GM12878 (cell line): ENCODE measurements at regions not wholly inside any gene's neighbourhood (a gene's known extent, or its start where the extent isn't known, plus 50 kb on each side); places are given as distances from the start of the nearest gene placed in this dataset.

Experiments used
- ATAC-seq: fragments of 200-7000 bp; cut with Tn5 transposase; 3 replicates; pipeline ENCODE4 v1.9.1; 2020; ENCODE audit warnings: mild to moderate bottlenecking, moderate library complexity
- BruUV-seq: library from RNA; stranded (reverse); fragments of 400-500 nt; replicated peaks from 2 replicates; lab custom pipeline; 2021; lab: Mats Ljungman, UMichigan
- CTCF ChIA-PET: fragments of 300-600 bp; sonication (Branson Sonifier 250); formaldehyde crosslinking; extraction: SDS; loops from one replicate; lab custom pipeline; 2021; ENCODE audit warnings: inconsistent platforms; lab: Yijun Ruan, JAX
- POLR2A ChIA-PET: fragments of 350-600 bp; formaldehyde crosslinking; extraction: SDS; loops from one replicate; lab custom pipeline; 2021; ENCODE audit warnings: inconsistent platforms; lab: Charles Lee
- RAD21 ChIA-PET: fragments of 300-600 bp; sonication (Branson Sonifier 250); formaldehyde crosslinking; loops from one replicate; lab custom pipeline; 2023; ENCODE audit warnings: antibody characterized with exemption; ENCODE audit not compliant: unreplicated experiment; lab: Charles Lee
- SMC1A ChIA-PET: fragments of 300-600 bp; sonication (Branson Sonifier 250); formaldehyde crosslinking; loops from one replicate; lab custom pipeline; 2023; ENCODE audit not compliant: unreplicated experiment, uncharacterized antibody; lab: Charles Lee
- DNase-seq: peaks from one replicate; pipeline ENCODE4 v3.0.0-alpha.2; 2011; ENCODE audit warnings: low read depth, low spot score
- FAIRE-seq: peaks from 3 replicates; lab custom pipeline; 2011; peaks lifted over from hg19 to GRCh38; lab: Jason Lieb, UNC
- H2AFZ ChIP-seq: 2 replicates; pipeline ENCODE4 v1.6.0; 2011; ENCODE audit warnings: low read depth, low read length, control low read depth; ENCODE audit not compliant: control insufficient read depth
- H3K27ac ChIP-seq: 2 replicates; pipeline ENCODE4 v1.5.1; 2011; ENCODE audit warnings: control low read depth; ENCODE audit not compliant: control insufficient read depth, insufficient read depth
- H3K27me3 ChIP-seq, 2 experiments: replicated peaks in 1 of 2; 2 replicates each; pipeline versions ENCODE4 v1.6.0 to v1.6.1; 2011; ENCODE audit warnings: low read length in 1 of 2; ENCODE audit not compliant: control insufficient read depth in 2 of 2, insufficient read depth in 2 of 2
- H3K36me3 ChIP-seq, 2 experiments: 2 replicates each; pipeline ENCODE4 v1.5.1; 2011; ENCODE audit warnings: low read length in 1 of 2; ENCODE audit not compliant: control insufficient read depth in 2 of 2, insufficient read depth in 2 of 2
- H3K4me1 ChIP-seq: 2 replicates; pipeline ENCODE4 v1.6.1; 2011; ENCODE audit warnings: mild to moderate bottlenecking, low read length, moderate library complexity, mixed read lengths; ENCODE audit not compliant: control insufficient read depth, insufficient read depth
- H3K4me2 ChIP-seq: 2 replicates; pipeline ENCODE4 v1.6.0; 2011; ENCODE audit warnings: control low read depth; ENCODE audit not compliant: control insufficient read depth, insufficient read depth
- H3K4me3 ChIP-seq: fragments of 200-600 bp; sonication (generic); 2 replicates; pipeline ENCODE4 v1.5.1; 2016
- H3K79me2 ChIP-seq: 2 replicates; pipeline ENCODE4 v1.6.0; 2011; ENCODE audit warnings: low read length; ENCODE audit not compliant: control insufficient read depth, insufficient read depth
- H3K9ac ChIP-seq: 2 replicates; pipeline ENCODE4 v1.8.0; 2011; ENCODE audit warnings: low read length, control low read depth, mixed read lengths; ENCODE audit not compliant: control insufficient read depth, insufficient read depth
- H3K9me3 ChIP-seq: replicated peaks from 3 replicates; pipeline ENCODE4 v1.5.1; 2011; ENCODE audit warnings: mild to moderate bottlenecking, low read length; ENCODE audit not compliant: control insufficient read depth, insufficient read depth
- H4K20me1 ChIP-seq: 2 replicates; pipeline ENCODE4 v1.6.0; 2011; ENCODE audit not compliant: control insufficient read depth, insufficient read depth
- FOS ChIP-seq: IDR thresholded peaks from 3 replicates; pipeline ENCODE4 v1.6.1; 2011; ENCODE audit warnings: borderline replicate concordance; ENCODE audit not compliant: insufficient read length; ENCODE audit errors: extremely low read depth
- JUNB ChIP-seq: IDR thresholded peaks from 2 replicates; pipeline ENCODE4 v1.6.1; 2016; ENCODE audit warnings: antibody characterized with exemption, mild to moderate bottlenecking
- KAT2A ChIP-seq: conservative IDR thresholded peaks from 2 replicates; pipeline ENCODE4 v1.6.1; 2011; ENCODE audit warnings: low read depth, low read length; ENCODE audit not compliant: control insufficient read depth
- MYB ChIP-seq: fragments of 150-350 bp; IDR thresholded peaks from 2 replicates; pipeline ENCODE4 v1.6.1; 2014; ENCODE audit warnings: mild to moderate bottlenecking, low read depth, low read length, borderline replicate concordance
- NFYB ChIP-seq: IDR thresholded peaks from 2 replicates; pipeline ENCODE4 v1.6.1; 2011; ENCODE audit warnings: low read depth, mild to moderate bottlenecking, low read length, improper control_type of control experiment, moderate library complexity; ENCODE audit not compliant: insufficient read depth
- PAX5 ChIP-seq: IDR thresholded peaks from 2 replicates; pipeline ENCODE4 v1.6.1; 2011; ENCODE audit warnings: low read depth, low read length, borderline replicate concordance
- RELA ChIP-seq: fragments of 450-650 bp; IDR thresholded peaks from 2 replicates; pipeline ENCODE4 v1.8.0; 2014; ENCODE audit warnings: borderline replicate concordance; ENCODE audit not compliant: partially characterized antibody
- ZNF384 ChIP-seq: IDR thresholded peaks from 2 replicates; pipeline ENCODE4 v1.6.1; 2012; ENCODE audit warnings: low read depth, mild to moderate bottlenecking, low read length, improper control_type of control experiment, borderline replicate concordance
- WGBS: methylation state at CpG from one replicate; pipeline ENCODE4 v1.1.6; 2016; ENCODE audit warnings: low lambda C conversion rate; ENCODE audit not compliant: insufficient replicate concordance, insufficient coverage; ENCODE audit errors: missing lambda C conversion rate; 5-methylcytosine and 5-hydroxymethylcytosine counted together
- in situ Hi-C: fragments of 300-500 bp; cut with MboI; formaldehyde crosslinking; loops from 9 replicates; pipeline ENCODE4 v1.14.3; 2018; ENCODE audit warnings: mixed read lengths
- intact Hi-C: fragments of 100-400 bp; cut with micrococcal nuclease; formaldehyde crosslinking; loops from one replicate; pipeline ENCODE4 v1.14.2; 2022; ENCODE audit not compliant: unreplicated experiment
- TF ChIP-seq, protein P1 (sequence below): fragments of 150-350 bp; IDR thresholded peaks from 2 replicates; pipeline ENCODE4 v1.6.1; 2014; ENCODE audit warnings: mild to moderate bottlenecking, low read depth, low read length
- TF ChIP-seq, protein P2 (sequence below): IDR thresholded peaks from 2 replicates; pipeline ENCODE4 v1.6.1; 2011; ENCODE audit warnings: borderline replicate concordance, low read depth, mild to moderate bottlenecking, moderate library complexity, mixed read lengths, low read length; ENCODE audit not compliant: insufficient read depth; ENCODE audit errors: extremely low read length
- TF ChIP-seq, protein P3 (sequence below): IDR thresholded peaks from 2 replicates; pipeline ENCODE4 v1.6.1; 2012; ENCODE audit warnings: low read depth, low read length, improper control_type of control experiment

DNA sequence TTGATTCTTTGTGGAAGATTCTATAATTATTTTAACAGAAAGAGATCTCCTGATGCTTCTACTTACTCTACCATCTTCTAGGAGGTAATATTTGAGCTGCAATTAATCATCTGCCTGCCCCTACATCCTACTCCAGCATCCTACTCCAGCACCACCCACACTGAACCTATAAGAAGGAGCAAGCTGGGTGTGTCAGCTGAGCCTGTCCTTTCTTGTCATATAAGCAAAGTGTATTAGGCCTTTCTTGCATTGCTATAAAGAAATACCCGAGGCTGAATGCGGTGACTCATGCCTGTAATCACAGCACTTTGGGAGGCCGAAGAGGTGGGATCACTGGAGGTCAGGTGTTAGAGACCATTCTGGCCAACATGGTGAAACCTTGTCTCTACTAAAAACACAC lies 84.2 kb upstream of the ARG1 start:
- CTCF ChIA-PET = no interaction called here
- no peak overlapping the region for H3K9ac ChIP-seq
- no TSS peak for BruUV-seq
- POLR2A ChIA-PET = no interaction called here
- 13% methylated on average over 3 of the region's 3 CpGs for WGBS
- no peak for DNase-seq
- no peak overlapping the region for H3K4me2 ChIP-seq
- SMC1A ChIA-PET = no interaction called here
- H4K20me1 ChIP-seq = no peaks in the 10 kb centered on the region
- H3K4me3 ChIP-seq = no peak overlapping the region
- no peaks in the 10 kb centered on the region for H3K4me1 ChIP-seq
- in situ Hi-C loops (no loop called here), intact Hi-C loops (no loop called here)
- H3K36me3 ChIP-seq = no peaks in the 10 kb centered on the region
- ATAC-seq = no peak
- no peaks in the 10 kb centered on the region for H3K9me3 ChIP-seq
- H2AFZ ChIP-seq = no peak overlapping the region
- no peak for TF ChIP-seq ZNF384
- TF ChIP-seq PAX5 = no peak
- TF ChIP-seq MYB = no peak
- TF ChIP-seq, protein P1, sequence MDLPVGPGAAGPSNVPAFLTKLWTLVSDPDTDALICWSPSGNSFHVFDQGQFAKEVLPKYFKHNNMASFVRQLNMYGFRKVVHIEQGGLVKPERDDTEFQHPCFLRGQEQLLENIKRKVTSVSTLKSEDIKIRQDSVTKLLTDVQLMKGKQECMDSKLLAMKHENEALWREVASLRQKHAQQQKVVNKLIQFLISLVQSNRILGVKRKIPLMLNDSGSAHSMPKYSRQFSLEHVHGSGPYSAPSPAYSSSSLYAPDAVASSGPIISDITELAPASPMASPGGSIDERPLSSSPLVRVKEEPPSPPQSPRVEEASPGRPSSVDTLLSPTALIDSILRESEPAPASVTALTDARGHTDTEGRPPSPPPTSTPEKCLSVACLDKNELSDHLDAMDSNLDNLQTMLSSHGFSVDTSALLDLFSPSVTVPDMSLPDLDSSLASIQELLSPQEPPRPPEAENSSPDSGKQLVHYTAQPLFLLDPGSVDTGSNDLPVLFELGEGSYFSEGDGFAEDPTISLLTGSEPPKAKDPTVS = no peak
- no peak for TF ChIP-seq RELA
- TF ChIP-seq, protein P2, sequence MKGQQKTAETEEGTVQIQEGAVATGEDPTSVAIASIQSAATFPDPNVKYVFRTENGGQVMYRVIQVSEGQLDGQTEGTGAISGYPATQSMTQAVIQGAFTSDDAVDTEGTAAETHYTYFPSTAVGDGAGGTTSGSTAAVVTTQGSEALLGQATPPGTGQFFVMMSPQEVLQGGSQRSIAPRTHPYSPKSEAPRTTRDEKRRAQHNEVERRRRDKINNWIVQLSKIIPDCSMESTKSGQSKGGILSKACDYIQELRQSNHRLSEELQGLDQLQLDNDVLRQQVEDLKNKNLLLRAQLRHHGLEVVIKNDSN = no peak
- no peak for TF ChIP-seq JUNB
- TF ChIP-seq FOS = no peak
- TF ChIP-seq, protein P3, sequence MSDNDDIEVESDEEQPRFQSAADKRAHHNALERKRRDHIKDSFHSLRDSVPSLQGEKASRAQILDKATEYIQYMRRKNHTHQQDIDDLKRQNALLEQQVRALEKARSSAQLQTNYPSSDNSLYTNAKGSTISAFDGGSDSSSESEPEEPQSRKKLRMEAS = no peak
- TF ChIP-seq NFYB = no peak
- no peak for TF ChIP-seq KAT2A
- RAD21 ChIA-PET = no interaction called here
- no peak overlapping the region for H3K27ac ChIP-seq
- no peaks in the 10 kb centered on the region for H3K79me2 ChIP-seq
- H3K27me3 ChIP-seq = 0 out of 4 replicates have a peak, but pooled peaks cover 0 to 2% of the 10 kb centered on the region in 2 experiments
- no peak for FAIRE-seq
